Left ventricle myocardium inferior (tissue), 1 donor: ENCODE measurements at regions not wholly inside any gene's neighbourhood (a gene's known extent, or its start where the extent isn't known, plus 50 kb on each side); places are given as distances from the start of the nearest gene placed in this dataset.

Source experiments
- DNase-seq: peaks from one replicate; pipeline ENCODE4 v3.0.0-alpha.2; 2020
- H3K27ac ChIP-seq: fragments of 200-600 bp; replicated peaks from 2 replicates; pipeline ENCODE4 v1.8.0; 2021
- H3K27me3 ChIP-seq: fragments of 200-600 bp; 2 replicates; pipeline ENCODE4 v1.8.0; 2021; ENCODE audit warnings: low read depth
- H3K36me3 ChIP-seq: fragments of 200-600 bp; 2 replicates; pipeline ENCODE4 v1.8.0; 2021
- H3K4me1 ChIP-seq: fragments of 200-600 bp; 2 replicates; pipeline ENCODE4 v1.8.0; 2021
- H3K4me3 ChIP-seq: fragments of 200-600 bp; 2 replicates; pipeline ENCODE4 v1.8.0; 2021; ENCODE audit warnings: mild to moderate bottlenecking, moderate library complexity
- H3K9me3 ChIP-seq: fragments of 200-600 bp; replicated peaks from 2 replicates; pipeline ENCODE4 v1.8.0; 2021
- intact Hi-C: fragments of 100-400 bp; cut with micrococcal nuclease; formaldehyde crosslinking; loops from one replicate; pipeline ENCODE4 v1.11.0; 2022
- TF ChIP-seq, protein P1 (sequence below): fragments of 200-600 bp; IDR thresholded peaks from 2 replicates; pipeline ENCODE4 v1.8.0; 2021; ENCODE audit warnings: antibody characterized with exemption, mild to moderate bottlenecking, borderline replicate concordance
- donor health status: DM: no; HTN: yes; CAD: no; lungs with severe emphysema.

DNA sequence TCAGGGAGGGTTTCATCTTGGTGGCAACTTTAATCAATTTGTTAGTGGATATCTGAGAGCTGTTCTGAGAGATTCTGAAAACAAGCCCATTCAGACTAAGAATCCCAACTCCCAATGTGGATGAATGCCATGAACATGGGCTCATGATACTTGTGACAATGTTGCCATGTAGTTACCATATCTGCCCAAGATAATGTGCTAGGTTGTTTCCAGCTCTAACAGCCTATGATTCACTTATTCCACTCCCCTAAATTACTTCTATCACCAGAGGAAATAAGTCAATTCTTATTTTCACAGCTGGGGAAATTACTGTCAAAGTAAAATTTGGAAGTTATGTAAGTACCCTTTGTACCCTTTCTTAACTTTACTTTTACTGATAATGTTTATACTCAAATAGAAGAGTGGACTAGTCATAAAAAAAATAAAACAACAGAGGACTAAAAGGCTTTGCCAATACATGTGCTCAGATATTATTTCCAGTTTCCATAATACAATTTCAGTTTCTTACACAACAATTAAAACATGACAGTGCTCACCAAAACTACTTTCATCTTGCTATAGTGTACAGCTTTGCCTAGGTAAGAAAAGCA is 1101.7 kb upstream of the INTU start:
- Histone ChIP-seq H3K9me3 (peaks cover 16% of the 10 kb centered on the region), H3K4me3 (no peak overlapping the region), H3K27me3 (no peaks in the 10 kb centered on the region), H3K4me1 (no peaks in the 10 kb centered on the region), H3K27ac (peak overlapping the region; percentile 45), H3K36me3 (no peaks in the 10 kb centered on the region)
- no peak for DNase-seq
- intact Hi-C loops, result no loop called here
- TF ChIP-seq, protein P1, sequence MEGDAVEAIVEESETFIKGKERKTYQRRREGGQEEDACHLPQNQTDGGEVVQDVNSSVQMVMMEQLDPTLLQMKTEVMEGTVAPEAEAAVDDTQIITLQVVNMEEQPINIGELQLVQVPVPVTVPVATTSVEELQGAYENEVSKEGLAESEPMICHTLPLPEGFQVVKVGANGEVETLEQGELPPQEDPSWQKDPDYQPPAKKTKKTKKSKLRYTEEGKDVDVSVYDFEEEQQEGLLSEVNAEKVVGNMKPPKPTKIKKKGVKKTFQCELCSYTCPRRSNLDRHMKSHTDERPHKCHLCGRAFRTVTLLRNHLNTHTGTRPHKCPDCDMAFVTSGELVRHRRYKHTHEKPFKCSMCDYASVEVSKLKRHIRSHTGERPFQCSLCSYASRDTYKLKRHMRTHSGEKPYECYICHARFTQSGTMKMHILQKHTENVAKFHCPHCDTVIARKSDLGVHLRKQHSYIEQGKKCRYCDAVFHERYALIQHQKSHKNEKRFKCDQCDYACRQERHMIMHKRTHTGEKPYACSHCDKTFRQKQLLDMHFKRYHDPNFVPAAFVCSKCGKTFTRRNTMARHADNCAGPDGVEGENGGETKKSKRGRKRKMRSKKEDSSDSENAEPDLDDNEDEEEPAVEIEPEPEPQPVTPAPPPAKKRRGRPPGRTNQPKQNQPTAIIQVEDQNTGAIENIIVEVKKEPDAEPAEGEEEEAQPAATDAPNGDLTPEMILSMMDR, result no peak

DNA sequence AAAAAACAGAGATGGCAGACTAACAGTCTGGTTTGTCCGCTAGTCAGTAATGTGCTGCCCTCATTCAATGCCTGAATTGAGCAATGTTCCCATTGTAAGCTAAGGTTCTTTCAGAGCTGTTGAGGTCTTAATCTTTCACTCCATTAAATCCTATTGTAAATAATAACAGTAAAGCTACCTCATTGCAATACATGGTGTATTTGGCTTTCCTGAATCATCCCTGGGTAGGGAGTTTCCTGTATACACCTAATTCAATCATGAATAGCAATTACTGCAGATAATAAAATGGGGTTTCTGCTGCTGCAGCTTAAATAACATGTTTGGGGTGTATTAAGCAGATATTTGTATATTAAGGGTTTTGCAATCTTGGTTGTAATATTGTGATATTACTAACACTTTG is 1100.2 kb upstream of the INTU start:
- H3K4me3 ChIP-seq, result no peak overlapping the region
- H3K9me3 ChIP-seq, result peaks cover 2% of the 10 kb centered on the region
- H3K4me1 ChIP-seq, result no peaks in the 10 kb centered on the region
- no peaks in the 10 kb centered on the region for H3K36me3 ChIP-seq
- TF ChIP-seq, protein P1, result no peak
- H3K27ac ChIP-seq, result no peak overlapping the region
- intact Hi-C loops, result no loop called here
- no peaks in the 10 kb centered on the region for H3K27me3 ChIP-seq
- DNase-seq, result no peak

DNA sequence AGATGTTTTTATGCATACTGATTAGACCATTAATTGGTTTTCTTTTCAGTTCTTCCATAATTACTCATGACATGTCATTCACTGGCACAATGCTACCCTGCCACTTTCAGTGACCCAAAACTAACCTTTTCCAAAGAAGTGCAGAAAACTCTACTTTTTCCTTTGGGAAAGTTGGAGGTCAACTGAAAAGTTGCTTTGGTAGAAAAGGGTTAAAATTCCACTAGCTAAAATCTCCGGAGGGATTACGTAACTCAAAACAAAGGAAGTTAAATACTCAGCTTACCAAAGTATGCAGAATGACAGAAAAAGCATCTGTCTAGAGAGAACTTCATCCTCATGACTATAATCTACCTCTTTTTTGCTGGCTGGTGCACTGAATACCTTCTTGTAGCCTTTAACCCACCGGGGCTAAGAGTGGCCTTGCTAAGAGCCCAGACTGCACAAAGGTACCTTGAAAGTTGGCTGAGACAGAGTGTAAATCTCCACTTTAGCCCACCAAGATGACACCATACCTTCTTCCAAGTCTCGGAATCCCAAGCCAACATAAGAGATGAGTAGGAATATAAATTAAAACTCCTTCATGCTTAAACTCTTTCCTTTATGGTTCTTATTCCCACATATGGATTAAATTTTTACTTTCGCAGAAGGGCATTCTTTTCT is 1099.5 kb upstream of the INTU start:
- TF ChIP-seq, protein P1, result no peak
- Histone ChIP-seq H3K36me3 (no peaks in the 10 kb centered on the region), H3K27me3 (no peaks in the 10 kb centered on the region), H3K4me1 (no peaks in the 10 kb centered on the region), H3K9me3 (no peaks in the 10 kb centered on the region), H3K4me3 (no peak overlapping the region), H3K27ac (no peak overlapping the region)
- intact Hi-C loops, result no loop called here
- no peak for DNase-seq

DNA sequence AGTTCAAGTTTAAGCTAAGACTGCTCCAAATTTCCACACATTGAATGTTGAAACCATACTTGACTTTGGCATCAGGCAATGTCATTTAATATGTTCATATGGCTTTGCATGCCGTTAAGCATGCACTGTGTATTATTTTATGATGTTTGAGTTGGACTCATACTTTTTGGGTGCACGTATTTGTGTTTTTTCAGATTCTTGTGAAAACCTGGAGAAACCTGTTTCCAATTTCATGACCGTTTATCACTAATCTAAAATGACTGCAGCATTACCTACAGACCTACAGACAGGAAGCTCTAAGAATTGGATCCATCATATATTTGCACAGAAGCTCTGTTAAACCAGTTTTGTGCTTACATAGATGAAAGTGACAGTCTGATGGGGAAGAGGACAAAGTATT is 1093.0 kb upstream of the INTU start:
- H3K4me3 ChIP-seq, result no peak overlapping the region
- no peaks in the 10 kb centered on the region for H3K4me1 ChIP-seq
- H3K36me3 ChIP-seq, result no peaks in the 10 kb centered on the region
- intact Hi-C loops, result no loop called here
- no peak for DNase-seq
- no peaks in the 10 kb centered on the region for H3K27me3 ChIP-seq
- TF ChIP-seq, protein P1, result no peak
- H3K27ac ChIP-seq, result no peak overlapping the region
- H3K9me3 ChIP-seq, result no peaks in the 10 kb centered on the region

DNA sequence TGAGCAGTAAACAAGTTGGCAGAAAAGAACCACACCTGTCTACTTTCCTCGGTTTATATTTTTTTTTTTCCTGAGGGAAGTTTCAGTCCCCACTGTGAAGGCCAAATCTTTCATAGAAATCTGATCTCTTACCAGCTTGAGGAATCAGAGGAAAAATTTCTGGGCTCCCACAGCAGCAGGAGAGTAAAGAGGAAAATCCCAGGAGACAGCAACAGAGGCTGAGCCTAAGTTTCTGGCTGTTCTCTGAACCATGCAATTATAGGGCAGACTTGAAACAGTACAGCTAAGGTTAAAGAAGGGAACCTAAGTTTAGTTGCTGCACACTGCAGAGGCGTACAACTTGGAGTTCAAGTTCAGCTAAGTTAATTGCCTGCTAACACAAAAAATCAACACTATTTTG is 1090.9 kb upstream of the INTU start:
- TF ChIP-seq, protein P1, result no peak
- no peaks in the 10 kb centered on the region for H3K36me3 ChIP-seq
- no peak overlapping the region for H3K4me3 ChIP-seq
- no peak for DNase-seq
- intact Hi-C loops, result no loop called here
- H3K27me3 ChIP-seq, result no peaks in the 10 kb centered on the region
- H3K27ac ChIP-seq, result no peak overlapping the region
- H3K9me3 ChIP-seq, result no peaks in the 10 kb centered on the region
- no peaks in the 10 kb centered on the region for H3K4me1 ChIP-seq
